Common myeloid progenitor, CD34-positive (primary cell): ENCODE measurements at regions not wholly inside any gene's neighbourhood (a gene's known extent, or its start where the extent isn't known, plus 50 kb on each side); places are given as distances from the start of the nearest gene placed in this dataset.
A peak's percentile ranks its signal among the peaks of the same experiment; 100 is the strongest.

Source experiments
- CTCF ChIA-PET: fragments of 350-600 bp; sonication (Branson Sonifier 250); formaldehyde crosslinking; loops from one replicate; lab custom pipeline; 2021; ENCODE audit warnings: antibody characterized with exemption; lab: Charles Lee
- POLR2A ChIA-PET: fragments of 350-600 bp; sonication (Branson Sonifier 250); formaldehyde crosslinking; loops from one replicate; lab custom pipeline; 2021; ENCODE audit warnings: antibody characterized with exemption; lab: Charles Lee
- DNase-seq, 3 donors: peaks; one replicate each; pipeline versions ENCODE4 v3.0.0 to v3.0.0-alpha.2; 2013
- H3K27ac ChIP-seq, 2 experiments: 1 replicate in 1 of 2; 2 replicates in 1 of 2; pipeline ENCODE4 v1.7.0; 2013; ENCODE audit warnings: inconsistent platforms in 2 of 2, low read length in 2 of 2, mild to moderate bottlenecking in 2 of 2, low read depth in 1 of 2, moderate library complexity in 1 of 2; ENCODE audit not compliant: severe bottlenecking in 2 of 2, insufficient read depth in 1 of 2, poor library complexity in 1 of 2
- H3K27me3 ChIP-seq, 5 experiments: replicated peaks in 2 of 5; 1 replicate in 3 of 5; 2 replicates in 2 of 5; pipeline versions ENCODE4 v1.6.1 to v1.7.0; 2013; ENCODE audit warnings: low read length in 4 of 5, mild to moderate bottlenecking in 2 of 5, moderate library complexity in 2 of 5, inconsistent platforms in 1 of 5; ENCODE audit not compliant: insufficient read depth in 5 of 5, control insufficient read depth in 4 of 5
- H3K36me3 ChIP-seq, 4 experiments: 1 replicate in 2 of 4; 2 replicates in 2 of 4; pipeline versions ENCODE4 v1.6.1 to v1.7.0; 2013; ENCODE audit warnings: low read length in 3 of 4, control low read depth in 1 of 4, mild to moderate bottlenecking in 1 of 4; ENCODE audit not compliant: control insufficient read depth in 4 of 4, insufficient read depth in 4 of 4
- H3K4me1 ChIP-seq, 4 experiments: 1 replicate in 3 of 4; 2 replicates in 1 of 4; pipeline versions ENCODE4 v1.6.1 to v1.7.1; 2013; ENCODE audit warnings: low read length in 3 of 4, mild to moderate bottlenecking in 3 of 4, control low read depth in 1 of 4, inconsistent platforms in 1 of 4, moderate library complexity in 1 of 4; ENCODE audit not compliant: control insufficient read depth in 4 of 4, insufficient read depth in 4 of 4; ENCODE audit errors: control extremely low read depth in 1 of 4
- H3K4me3 ChIP-seq, 7 experiments: 1 replicate in 4 of 7; 2 replicates in 3 of 7; pipeline versions ENCODE4 v1.5.1 to v1.7.0; 2013; ENCODE audit warnings: mild to moderate bottlenecking in 7 of 7, low read length in 6 of 7, moderate library complexity in 6 of 7, inconsistent platforms in 2 of 7, low read depth in 2 of 7, control low read depth in 1 of 7; ENCODE audit not compliant: insufficient read depth in 4 of 7, control insufficient read depth in 1 of 7; ENCODE audit errors: extremely low read depth in 1 of 7
- H3K9me3 ChIP-seq, 5 experiments: 1 replicate in 4 of 5; 2 replicates in 1 of 5; pipeline versions ENCODE4 v1.6.1 to v1.7.1; 2013; ENCODE audit warnings: low read length in 4 of 5, mild to moderate bottlenecking in 2 of 5, inconsistent platforms in 1 of 5, low read depth in 1 of 5, moderate library complexity in 1 of 5; ENCODE audit not compliant: control insufficient read depth in 4 of 5, insufficient read depth in 2 of 5; ENCODE audit errors: control extremely low read depth in 1 of 5
- WGBS: methylation state at CpG from one replicate; pipeline ENCODE4 v1.1.5; 2013; ENCODE audit not compliant: insufficient coverage; 5-methylcytosine and 5-hydroxymethylcytosine counted together

- CTCF ChIA-PET = interaction anchor here (0.6 kb wide), 1 partner anchor 519 kb away, joined by 3 read pairs; no protein-coding TSS in a partner anchor
- Histone ChIP-seq H3K9me3 (peaks cover 0 to 10% (median 1%) of the 10 kb centered on the region in 5 experiments), H3K27me3 (no peaks in the 10 kb centered on the region), H3K4me3 (no peak overlapping the region), H3K36me3 (no peaks in the 10 kb centered on the region), H3K27ac (no peak overlapping the region), H3K4me1 (peaks cover 0 to 11% (median 3%) of the 10 kb centered on the region in 4 experiments)
- no peak for DNase-seq
- POLR2A ChIA-PET = no interaction called here
These were observed 174.2 kb upstream of the MPPED2 start for GRCh38 chr11:30760345-30760744.

DNA sequence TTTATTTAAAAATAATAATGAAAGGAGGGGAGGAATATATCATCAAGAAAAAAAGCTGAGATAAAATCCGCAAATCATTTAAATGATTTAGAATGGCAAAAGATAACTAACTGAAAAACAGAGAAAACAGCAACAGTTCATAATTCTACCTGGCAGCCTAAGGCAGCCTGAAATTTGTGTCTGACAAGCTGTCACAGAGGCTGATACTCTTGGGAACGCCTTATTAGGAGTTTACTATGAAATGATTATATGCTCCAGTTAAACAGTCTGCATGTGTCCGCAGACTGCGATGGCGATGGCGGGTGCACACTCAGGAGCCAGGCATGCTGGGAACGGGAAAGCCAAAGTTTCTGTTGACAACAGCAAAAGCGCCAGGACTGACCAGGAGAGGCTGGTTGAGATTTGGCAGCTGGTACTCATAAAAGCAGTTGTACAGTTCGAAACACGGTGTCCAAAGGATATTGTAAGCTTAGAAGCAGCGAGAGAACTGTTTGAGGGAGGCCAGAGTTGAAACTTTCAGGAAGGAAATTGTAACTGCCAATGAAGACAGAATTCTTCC, 172.9 kb upstream of the MPPED2 start:
- ChIA-PET POLR2A (no interaction called here), CTCF (no interaction called here)
- peaks cover 0 to 10% (median 0%) of the 10 kb centered on the region in 5 experiments for H3K9me3 ChIP-seq
- H3K27ac ChIP-seq = no peak overlapping the region
- no peak overlapping the region for H3K4me3 ChIP-seq
- peaks cover 0 to 11% (median 3%) of the 10 kb centered on the region in 4 experiments for H3K4me1 ChIP-seq
- 65% methylated on average over 10 of the region's 11 CpGs for WGBS
- no peaks in the 10 kb centered on the region for H3K27me3 ChIP-seq
- no peaks in the 10 kb centered on the region for H3K36me3 ChIP-seq
- DNase-seq = no peak

- ChIA-PET CTCF (no interaction called here), POLR2A (no interaction called here)
- Histone ChIP-seq H3K4me3 (peak overlapping the region in 2 of 7 experiments; percentile 3 to 26), H3K9me3 (peaks cover 0 to 10% (median 0%) of the 10 kb centered on the region in 5 experiments), H3K27ac (no peak overlapping the region), H3K27me3 (no peaks in the 10 kb centered on the region), H3K36me3 (no peaks in the 10 kb centered on the region), H3K4me1 (peaks cover 0 to 11% (median 3%) of the 10 kb centered on the region in 4 experiments)
- 17% methylated on average over 1 of the region's 1 CpG for whole genome bisulfite sequencing
- DNase-seq = peak in 2 of 3 donors; percentile 28 to 54
These were observed 172.4 kb upstream of the MPPED2 start for GRCh38 chr11:30758518-30758917.

DNA sequence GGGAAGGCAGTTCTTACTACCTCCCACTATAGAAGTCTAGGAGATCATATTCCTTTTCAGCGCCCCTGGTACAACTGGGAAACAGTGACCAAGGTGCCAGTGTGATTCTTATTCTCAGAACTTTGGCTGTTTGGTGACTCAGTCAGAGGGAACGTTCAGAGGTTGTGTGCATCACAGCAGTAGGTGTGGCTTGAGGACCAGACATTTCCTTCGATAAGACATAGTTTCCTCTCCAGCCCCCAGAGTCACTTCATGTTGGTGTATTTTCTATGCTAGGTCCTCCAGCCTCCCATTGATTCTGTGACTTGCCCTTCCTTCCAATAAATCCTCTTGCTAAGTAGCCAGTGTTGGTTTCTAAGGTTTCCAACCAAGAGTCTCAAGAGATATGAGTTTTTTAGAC, 171.9 kb upstream of the MPPED2 start:
- Histone ChIP-seq H3K27me3 (no peaks in the 10 kb centered on the region), H3K36me3 (no peaks in the 10 kb centered on the region), H3K4me1 (peaks cover 0 to 11% (median 3%) of the 10 kb centered on the region in 4 experiments), H3K4me3 (peak overlapping the region in 1 of 7 experiments; percentile 3), H3K27ac (peak overlapping the region; percentile 20 to 51), H3K9me3 (peaks cover 0 to 10% (median 0%) of the 10 kb centered on the region in 5 experiments)
- ChIA-PET CTCF (interaction anchor here (0.9 kb wide), 1 partner anchor 562 kb away, joined by 3 read pairs; no protein-coding TSS in a partner anchor), POLR2A (no interaction called here)
- peak; percentile 52 to 89 (median 77) for DNase-seq
- 24% methylated on average over 2 of the region's 3 CpGs for WGBS

GRCh38 chr11:30753994-30754393, 167.8 kb upstream of the MPPED2 start:
- CTCF ChIA-PET = no interaction called here

GRCh38 chr11:30753504-30753903, 167.4 kb upstream of the MPPED2 start:
- ChIA-PET POLR2A (interaction anchor here (0.6 kb wide), 1 partner anchor 103 kb away, joined by 4 read pairs; no protein-coding TSS in a partner anchor), CTCF (no interaction called here)
- H3K27ac ChIP-seq = no peak overlapping the region
- no peak overlapping the region for H3K4me3 ChIP-seq
- H3K4me1 ChIP-seq = peaks cover 0 to 8% (median 3%) of the 10 kb centered on the region in 4 experiments
- 100% methylated on average over 2 of the region's 5 CpGs for WGBS
- H3K9me3 ChIP-seq = no peaks in the 10 kb centered on the region
- peaks cover 0 to 2% (median 0%) of the 10 kb centered on the region in 5 experiments for H3K27me3 ChIP-seq
- H3K36me3 ChIP-seq = no peaks in the 10 kb centered on the region
- DNase-seq = no peak

More at GRCh38 chr11:30753994-30754393, 167.8 kb upstream of the MPPED2 start:
- WGBS = 80% methylated on average over 1 of the region's 2 CpGs
- Histone ChIP-seq H3K27ac (no peak overlapping the region), H3K27me3 (peaks cover 0 to 2% (median 0%) of the 10 kb centered on the region in 5 experiments), H3K9me3 (no peaks in the 10 kb centered on the region), H3K4me1 (peaks cover 0 to 9% (median 3%) of the 10 kb centered on the region in 4 experiments), H3K4me3 (no peak overlapping the region), H3K36me3 (no peaks in the 10 kb centered on the region)
- POLR2A ChIA-PET = interaction anchor here (0.6 kb wide), 1 partner anchor 103 kb away, joined by 4 read pairs; no protein-coding TSS in a partner anchor
- DNase-seq = peak in 2 of 3 donors; percentile 5 to 12

DNA sequence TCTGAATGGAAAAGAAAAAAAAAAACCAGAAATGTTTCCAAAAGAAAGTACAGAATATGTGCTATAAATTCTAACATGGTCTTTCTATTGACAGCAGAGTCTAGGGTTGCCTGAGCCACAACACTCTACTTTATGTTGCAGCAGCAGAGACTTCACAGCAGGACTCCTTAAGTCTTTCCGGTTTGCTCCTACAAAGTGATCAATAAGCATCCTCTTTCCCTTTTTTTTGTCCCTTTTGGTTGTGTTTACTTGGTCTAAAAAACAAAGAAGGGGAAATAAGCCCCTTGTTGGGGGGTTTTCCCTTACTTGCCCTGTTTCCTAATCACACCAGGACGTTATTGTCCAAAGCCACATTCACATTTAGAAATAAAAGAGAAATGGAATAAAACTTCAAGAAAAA, 163.1 kb upstream of the MPPED2 start:
- Histone ChIP-seq H3K27ac (no peak overlapping the region), H3K27me3 (peaks cover 0 to 2% (median 0%) of the 10 kb centered on the region in 5 experiments), H3K36me3 (no peaks in the 10 kb centered on the region), H3K4me1 (no peaks in the 10 kb centered on the region), H3K4me3 (no peak overlapping the region), H3K9me3 (no peaks in the 10 kb centered on the region)
- no CpG with 5 or more reads among the region's 2 CpGs for WGBS
- ChIA-PET CTCF (no interaction called here), POLR2A (no interaction called here)
- no peak for DNase-seq
